Lung (tissue), 11 donors: ENCODE measurements at regions not wholly inside any gene's neighbourhood (a gene's known extent, or its start where the extent isn't known, plus 50 kb on each side); places are given as distances from the start of the nearest gene placed in this dataset.

ENCODE experiments used
- ATAC-seq: fragments of 200-7000 bp; cut with Tn5 transposase; one replicate; pipeline ENCODE4 v1.9.1; 2020; ENCODE audit warnings: moderate number of reproducible peaks; ENCODE audit not compliant: insufficient read depth, low FRiP score
- DNase-seq, 3 donors: peaks; one replicate each; pipeline ENCODE4 v3.0.0-alpha.2; 2013 to 2017
- H3K27ac ChIP-seq, 2 donors: one replicate each; pipeline ENCODE4 v1.5.1; 2013; ENCODE audit warnings: mild to moderate bottlenecking in 2 of 2, moderate library complexity in 2 of 2, control low read depth in 1 of 2, inconsistent platforms in 1 of 2, low read depth in 1 of 2, low read length in 1 of 2
- H3K27me3 ChIP-seq, 3 donors: one replicate each; pipeline ENCODE4 v1.5.1; 2013; ENCODE audit warnings: low read length in 2 of 3; ENCODE audit not compliant: control insufficient read depth in 3 of 3, insufficient read depth in 3 of 3
- H3K36me3 ChIP-seq, 4 donors: one replicate each; pipeline ENCODE4 v1.5.1; 2013; ENCODE audit warnings: low read length in 4 of 4, mild to moderate bottlenecking in 1 of 4, moderate library complexity in 1 of 4; ENCODE audit not compliant: control insufficient read depth in 4 of 4, insufficient read depth in 4 of 4
- H3K4me1 ChIP-seq, 5 donors: one replicate each; pipeline ENCODE4 v1.5.1; 2013; ENCODE audit warnings: low read length in 5 of 5, mild to moderate bottlenecking in 2 of 5, moderate library complexity in 1 of 5; ENCODE audit not compliant: control insufficient read depth in 5 of 5, insufficient read depth in 5 of 5
- H3K4me3 ChIP-seq: one replicate; pipeline ENCODE4 v1.5.1; 2013; ENCODE audit warnings: mild to moderate bottlenecking, control low read depth, moderate library complexity
- H3K9ac ChIP-seq, 2 donors: one replicate each; pipeline ENCODE4 v1.5.1; 2013; ENCODE audit warnings: low read length in 2 of 2, control low read depth in 1 of 2; ENCODE audit not compliant: insufficient read depth in 1 of 2
- H3K9me3 ChIP-seq, 4 donors: one replicate each; pipeline ENCODE4 v1.5.1; 2013; ENCODE audit warnings: low read length in 3 of 4, mild to moderate bottlenecking in 1 of 4, moderate library complexity in 1 of 4; ENCODE audit not compliant: control insufficient read depth in 4 of 4, insufficient read depth in 3 of 4
- CTCF ChIP-seq: IDR thresholded peaks from 2 replicates; pipeline ENCODE4 v1.5.1; 2012; ENCODE audit warnings: mild to moderate bottlenecking; ENCODE audit errors: control extremely low read depth, extremely low read depth
- WGBS, 2 donors: extraction: QIAGEN DNeasy Blood & Tissue Kit; methylation state at CpG; one replicate each; pipeline ENCODE4 v1.1.7; 2013; 5-methylcytosine and 5-hydroxymethylcytosine counted together
- donor health status: control.
- donor health status: control.
- donor health status: Bipolar disorder and iron deficiency.
- donor health status: healthy.
- donor health status: DM: yes; HTN: yes; CAD: no.

- Histone ChIP-seq H3K4me3 (no peak overlapping the region), H3K27ac (no peak overlapping the region), H3K4me1 (no peaks in the 10 kb centered on the region), H3K27me3 (no peaks in the 10 kb centered on the region), H3K9me3 (no peaks in the 10 kb centered on the region), H3K9ac (no peak overlapping the region), H3K36me3 (no peaks in the 10 kb centered on the region)
- no peak for ATAC-seq
- WGBS, 2 donors = 75 to 87% methylated on average over 5 of the region's 5 CpGs
- no peak for TF ChIP-seq CTCF
- DNase-seq = no peak
Measured at GRCh38 chr13:73368608-73369007, 309.8 kb downstream of the KLF5 start.

- Histone ChIP-seq H3K36me3 (no peaks in the 10 kb centered on the region), H3K4me3 (no peak overlapping the region), H3K27ac (no peak overlapping the region), H3K9me3 (no peaks in the 10 kb centered on the region), H3K4me1 (no peaks in the 10 kb centered on the region), H3K9ac (no peak overlapping the region), H3K27me3 (no peaks in the 10 kb centered on the region)
- 81% methylated on average over 5 of the region's 5 CpGs for WGBS, 2 donors
- ATAC-seq (no peak), DNase-seq (no peak)
- no peak for TF ChIP-seq CTCF
Measured at GRCh38 chr13:73367886-73368285, 309.1 kb downstream of the KLF5 start.

- Histone ChIP-seq H3K9ac (no peak overlapping the region), H3K27ac (no peak overlapping the region), H3K4me1 (no peaks in the 10 kb centered on the region), H3K4me3 (no peak overlapping the region), H3K9me3 (no peaks in the 10 kb centered on the region), H3K36me3 (no peaks in the 10 kb centered on the region), H3K27me3 (no peaks in the 10 kb centered on the region)
- no peak for DNase-seq
- no peak for TF ChIP-seq CTCF
- no peak for ATAC-seq
- 77 to 90% methylated on average over 3 of the region's 3 CpGs for WGBS, 2 donors
Measured at GRCh38 chr13:73366241-73366640, 307.4 kb downstream of the KLF5 start.

- no peaks in the 10 kb centered on the region for H3K27me3 ChIP-seq
- ATAC-seq (no peak), DNase-seq (peak in 1 of 3 donors; percentile 1)
- no peak overlapping the region for H3K27ac ChIP-seq
- no peaks in the 10 kb centered on the region for H3K9me3 ChIP-seq
- no peaks in the 10 kb centered on the region for H3K4me1 ChIP-seq
- no peak overlapping the region for H3K9ac ChIP-seq
- no peaks in the 10 kb centered on the region for H3K36me3 ChIP-seq
- H3K4me3 ChIP-seq = no peak overlapping the region
- WGBS, 2 donors = 72 to 87% methylated on average over 4 of the region's 4 CpGs
- TF ChIP-seq CTCF = no peak
Measured at GRCh38 chr13:73365681-73366080, 306.9 kb downstream of the KLF5 start.
